Left lobe of liver (tissue), 2 donors: ENCODE measurements at regions not wholly inside any gene's neighbourhood (a gene's known extent, or its start where the extent isn't known, plus 50 kb on each side); places are given as distances from the start of the nearest gene placed in this dataset.

Experiments
- ATAC-seq: fragments of 200-7000 bp; cut with Tn5 transposase; one replicate; pipeline ENCODE4 v1.9.1; 2020; ENCODE audit warnings: mild to moderate bottlenecking, moderate library complexity
- DNase-seq: peaks from one replicate; pipeline ENCODE4 v3.0.0-alpha.2; 2020; ENCODE audit warnings: low spot score
- donor health status: DM: no; HTN: no; CAD: no; lungs with moderate emphysema.
- donor health status: DM: no; HTN: yes; CAD: no.

- ATAC-seq: no peak
Measured at GRCh38 chr9:2311920-2312319, 296.8 kb downstream of the SMARCA2 start.

GRCh38 chr9:2313512-2313911, 298.4 kb downstream of the SMARCA2 start:
- DNase-seq (no peak), ATAC-seq (no peak)

More at GRCh38 chr9:2311920-2312319, 296.8 kb downstream of the SMARCA2 start:
- DNase-seq: no peak

GRCh38 chr9:2317591-2317990, 302.4 kb downstream of the SMARCA2 start:
- DNase-seq: no peak

GRCh38 chr9:2319421-2319820, 302.2 kb upstream of the VLDLR start:
- no peak for DNase-seq
- no peak for ATAC-seq

More at GRCh38 chr9:2317591-2317990, 302.4 kb downstream of the SMARCA2 start:
- ATAC-seq: no peak

- ATAC-seq: no peak
Measured at GRCh38 chr9:2320114-2320513, 301.5 kb upstream of the VLDLR start.

GRCh38 chr9:2320632-2321031, 301.0 kb upstream of the VLDLR start:
- ATAC-seq: no peak
- no peak for DNase-seq

More at GRCh38 chr9:2320114-2320513, 301.5 kb upstream of the VLDLR start:
- DNase-seq: no peak

- peak; percentile 64 for ATAC-seq
Measured at GRCh38 chr9:2321523-2322148, 300.0 kb upstream of the VLDLR start.

GRCh38 chr9:2324742-2325141, 296.8 kb upstream of the VLDLR start:
- DNase-seq: no peak
- ATAC-seq: no peak

More at GRCh38 chr9:2321523-2322148, 300.0 kb upstream of the VLDLR start:
- no peak for DNase-seq

GRCh38 chr9:2332663-2333062, 288.9 kb upstream of the VLDLR start:
- DNase-seq: no peak
- no peak for ATAC-seq

GRCh38 chr9:2335260-2335659, 286.3 kb upstream of the VLDLR start:
- peak; percentile 41 for ATAC-seq
- no peak for DNase-seq

- DNase-seq: no peak
- ATAC-seq: peak; percentile 78
Measured at GRCh38 chr9:2336055-2336454, 285.5 kb upstream of the VLDLR start.

GRCh38 chr9:2337131-2337530, 284.5 kb upstream of the VLDLR start:
- ATAC-seq: no peak
- no peak for DNase-seq

GRCh38 chr9:2337627-2338026, 284.0 kb upstream of the VLDLR start:
- ATAC-seq (no peak), DNase-seq (no peak)

GRCh38 chr9:2338777-2339365, 282.7 kb upstream of the VLDLR start:
- ATAC-seq (no peak), DNase-seq (no peak)

- DNase-seq (no peak), ATAC-seq (no peak)
Measured at GRCh38 chr9:2339416-2339815, 282.2 kb upstream of the VLDLR start.

- DNase-seq (no peak), ATAC-seq (no peak)
Measured at GRCh38 chr9:2340046-2340760, 281.4 kb upstream of the VLDLR start.

GRCh38 chr9:2341126-2341525, 280.5 kb upstream of the VLDLR start:
- DNase-seq (no peak), ATAC-seq (no peak)

GRCh38 chr9:2341956-2342355, 279.6 kb upstream of the VLDLR start:
- no peak for ATAC-seq
- DNase-seq: no peak

- ATAC-seq: no peak
- no peak for DNase-seq
Measured at GRCh38 chr9:2343756-2344155, 277.8 kb upstream of the VLDLR start.

GRCh38 chr9:2344436-2344835, 277.2 kb upstream of the VLDLR start:
- DNase-seq (no peak), ATAC-seq (no peak)

GRCh38 chr9:2345013-2345412, 276.6 kb upstream of the VLDLR start:
- DNase-seq (no peak), ATAC-seq (no peak)

- ATAC-seq (no peak), DNase-seq (no peak)
Measured at GRCh38 chr9:2346277-2346913, 275.2 kb upstream of the VLDLR start.
